Mammary epithelial cell (primary cell): ENCODE measurements at regions not wholly inside any gene's neighbourhood (a gene's known extent, or its start where the extent isn't known, plus 50 kb on each side); places are given as distances from the start of the nearest gene placed in this dataset.

ENCODE experiments used
- EZH2 ChIP-seq: IDR thresholded peaks from 2 replicates; pipeline ENCODE4 v1.6.1; 2012; ENCODE audit warnings: low read length, inconsistent platforms, borderline replicate concordance
- TF ChIP-seq, protein P1 (sequence below), 2 donors: IDR thresholded peaks in 1 of 2; conservative IDR thresholded peaks in 1 of 2; 2 replicates each; pipeline ENCODE4 v1.5.1; 2011 to 2012; ENCODE audit warnings: inconsistent platforms in 2 of 2, low read length in 2 of 2, mild to moderate bottlenecking in 2 of 2, control low read depth in 1 of 2, low read depth in 1 of 2; ENCODE audit not compliant: insufficient read depth in 1 of 2; ENCODE audit errors: extremely low read depth in 1 of 2

DNA sequence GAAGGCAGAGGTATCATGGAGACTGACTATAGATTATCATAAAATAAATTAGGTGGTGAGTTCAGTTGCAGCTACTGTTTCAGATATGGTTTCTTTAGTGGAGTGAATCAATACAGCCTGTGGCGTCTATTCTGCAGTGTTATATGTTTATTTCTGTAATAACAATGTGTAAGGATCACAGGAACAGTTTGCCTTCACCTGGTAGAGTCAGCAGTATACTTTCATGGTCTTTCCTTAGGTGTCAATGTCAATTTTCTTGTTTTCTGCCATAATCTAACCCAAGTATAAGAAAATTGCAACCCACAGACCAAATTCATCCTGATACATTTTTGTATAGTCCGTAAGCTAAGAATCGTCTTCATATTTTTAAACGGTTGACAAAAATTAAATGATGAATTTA lies 140.4 kb upstream of the ATF7IP start:
- TF ChIP-seq, protein P1, sequence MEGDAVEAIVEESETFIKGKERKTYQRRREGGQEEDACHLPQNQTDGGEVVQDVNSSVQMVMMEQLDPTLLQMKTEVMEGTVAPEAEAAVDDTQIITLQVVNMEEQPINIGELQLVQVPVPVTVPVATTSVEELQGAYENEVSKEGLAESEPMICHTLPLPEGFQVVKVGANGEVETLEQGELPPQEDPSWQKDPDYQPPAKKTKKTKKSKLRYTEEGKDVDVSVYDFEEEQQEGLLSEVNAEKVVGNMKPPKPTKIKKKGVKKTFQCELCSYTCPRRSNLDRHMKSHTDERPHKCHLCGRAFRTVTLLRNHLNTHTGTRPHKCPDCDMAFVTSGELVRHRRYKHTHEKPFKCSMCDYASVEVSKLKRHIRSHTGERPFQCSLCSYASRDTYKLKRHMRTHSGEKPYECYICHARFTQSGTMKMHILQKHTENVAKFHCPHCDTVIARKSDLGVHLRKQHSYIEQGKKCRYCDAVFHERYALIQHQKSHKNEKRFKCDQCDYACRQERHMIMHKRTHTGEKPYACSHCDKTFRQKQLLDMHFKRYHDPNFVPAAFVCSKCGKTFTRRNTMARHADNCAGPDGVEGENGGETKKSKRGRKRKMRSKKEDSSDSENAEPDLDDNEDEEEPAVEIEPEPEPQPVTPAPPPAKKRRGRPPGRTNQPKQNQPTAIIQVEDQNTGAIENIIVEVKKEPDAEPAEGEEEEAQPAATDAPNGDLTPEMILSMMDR (conservative IDR thresholded peaks at IDR 0.05 in 1 of 2, IDR thresholded peaks at IDR 0.05 in 1 of 2; ENCODE audit: extremely low read depth in 1 of 2, insufficient read depth in 1 of 2, low read depth in 1 of 2, low read length in 2 of 2): no peak
- no peak for TF ChIP-seq EZH2
